Ammon's horn (tissue), 1 donor: ENCODE measurements at regions not wholly inside any gene's neighbourhood (a gene's known extent, or its start where the extent isn't known, plus 50 kb on each side); places are given as distances from the start of the nearest gene placed in this dataset.
A peak's percentile ranks its signal among the peaks of the same experiment; 100 is the strongest.
"Not testable (repeated sequence)": the region's sequence is repeated elsewhere in the genome, so short reads cannot be mapped to it uniquely, and the experiment has no call there.

Experiments
- DNase-seq: peaks from one replicate; pipeline ENCODE4 v3.0.0-alpha.2; 2016; ENCODE audit warnings: low spot score

- DNase-seq = peak; percentile 23
Measured at GRCh38 chr6:16904957-16905356, 143.7 kb upstream of the ATXN1 start.

- DNase-seq = no peak
Measured at GRCh38 chr6:16903470-16903869, 142.2 kb upstream of the ATXN1 start.

- DNase-seq = no peak
Measured at GRCh38 chr6:16902502-16902901, 141.2 kb upstream of the ATXN1 start.

GRCh38 chr6:16901782-16902181 lies 140.5 kb upstream of the ATXN1 start:
- DNase-seq = no peak

- no peak for DNase-seq
Measured at GRCh38 chr6:16901306-16901705, 140.0 kb upstream of the ATXN1 start.

- DNase-seq = no peak
Measured at GRCh38 chr6:16898640-16899396, 137.6 kb upstream of the ATXN1 start.

- no peak for DNase-seq
Measured at GRCh38 chr6:16897669-16898068, 136.4 kb upstream of the ATXN1 start.

GRCh38 chr6:16894301-16894700 lies 133.0 kb upstream of the ATXN1 start:
- no peak for DNase-seq

GRCh38 chr6:16891110-16891509 lies 129.8 kb upstream of the ATXN1 start:
- DNase-seq = not testable (repeated sequence)

- DNase-seq = no peak
Measured at GRCh38 chr6:16885411-16886160, 124.3 kb upstream of the ATXN1 start.

- no peak for DNase-seq
Measured at GRCh38 chr6:16884526-16884925, 123.3 kb upstream of the ATXN1 start.

- DNase-seq = no peak
Measured at GRCh38 chr6:16883414-16883813, 122.2 kb upstream of the ATXN1 start.

GRCh38 chr6:16882230-16882629 lies 121.0 kb upstream of the ATXN1 start:
- DNase-seq = no peak

GRCh38 chr6:16876852-16877251 lies 115.6 kb upstream of the ATXN1 start:
- not testable (repeated sequence) for DNase-seq

- DNase-seq = no peak
Measured at GRCh38 chr6:16876201-16876600, 114.9 kb upstream of the ATXN1 start.

GRCh38 chr6:16873698-16874097 lies 112.4 kb upstream of the ATXN1 start:
- DNase-seq = no peak

GRCh38 chr6:16872543-16873235 lies 111.4 kb upstream of the ATXN1 start:
- no peak for DNase-seq

GRCh38 chr6:16871047-16871446 lies 109.8 kb upstream of the ATXN1 start:
- no peak for DNase-seq

GRCh38 chr6:16868968-16869367 lies 107.7 kb upstream of the ATXN1 start:
- no peak for DNase-seq

GRCh38 chr6:16857969-16858592 lies 96.8 kb upstream of the ATXN1 start:
- no peak for DNase-seq

GRCh38 chr6:16855460-16855859 lies 94.2 kb upstream of the ATXN1 start:
- DNase-seq = no peak

GRCh38 chr6:16854986-16855385 lies 93.7 kb upstream of the ATXN1 start:
- no peak for DNase-seq
